Brain microvascular endothelial cell (primary cell): ENCODE measurements at regions not wholly inside any gene's neighbourhood (a gene's known extent, or its start where the extent isn't known, plus 50 kb on each side); places are given as distances from the start of the nearest gene placed in this dataset.

Source experiments
- DNase-seq: peaks from one replicate; pipeline ENCODE4 v3.0.0-alpha.2; 2020
- H3K27ac ChIP-seq: fragments of 250-450 bp; sonication (Bioruptor Pico); 2 replicates; pipeline ENCODE4 v1.5.1; 2020; ENCODE audit warnings: mild to moderate bottlenecking, moderate library complexity
- H3K27me3 ChIP-seq: fragments of 250-450 bp; sonication (Bioruptor Pico); replicated peaks from 2 replicates; pipeline ENCODE4 v1.5.1; 2020; ENCODE audit warnings: mild to moderate bottlenecking
- H3K36me3 ChIP-seq: fragments of 250-450 bp; sonication (Bioruptor Pico); replicated peaks from 2 replicates; pipeline ENCODE4 v1.5.1; 2020; ENCODE audit warnings: mild to moderate bottlenecking
- H3K4me3 ChIP-seq: 2 replicates; pipeline ENCODE4 v1.5.1; 2011; ENCODE audit warnings: low read depth, mild to moderate bottlenecking, control low read depth, low read length, moderate library complexity
- in situ Hi-C: cut with HindIII; loops from 2 replicates; pipeline ENCODE4 v1.10.0; 2017; ENCODE audit warnings: low sequenced_read_pairs, low pct_ligation_motif_present
- TF ChIP-seq, protein P1 (sequence below): IDR thresholded peaks from 2 replicates; pipeline ENCODE4 v1.5.1; 2011; ENCODE audit warnings: low read depth, mild to moderate bottlenecking, moderate library complexity, low read length, control low read depth, inconsistent platforms; ENCODE audit errors: missing control alignments

DNA sequence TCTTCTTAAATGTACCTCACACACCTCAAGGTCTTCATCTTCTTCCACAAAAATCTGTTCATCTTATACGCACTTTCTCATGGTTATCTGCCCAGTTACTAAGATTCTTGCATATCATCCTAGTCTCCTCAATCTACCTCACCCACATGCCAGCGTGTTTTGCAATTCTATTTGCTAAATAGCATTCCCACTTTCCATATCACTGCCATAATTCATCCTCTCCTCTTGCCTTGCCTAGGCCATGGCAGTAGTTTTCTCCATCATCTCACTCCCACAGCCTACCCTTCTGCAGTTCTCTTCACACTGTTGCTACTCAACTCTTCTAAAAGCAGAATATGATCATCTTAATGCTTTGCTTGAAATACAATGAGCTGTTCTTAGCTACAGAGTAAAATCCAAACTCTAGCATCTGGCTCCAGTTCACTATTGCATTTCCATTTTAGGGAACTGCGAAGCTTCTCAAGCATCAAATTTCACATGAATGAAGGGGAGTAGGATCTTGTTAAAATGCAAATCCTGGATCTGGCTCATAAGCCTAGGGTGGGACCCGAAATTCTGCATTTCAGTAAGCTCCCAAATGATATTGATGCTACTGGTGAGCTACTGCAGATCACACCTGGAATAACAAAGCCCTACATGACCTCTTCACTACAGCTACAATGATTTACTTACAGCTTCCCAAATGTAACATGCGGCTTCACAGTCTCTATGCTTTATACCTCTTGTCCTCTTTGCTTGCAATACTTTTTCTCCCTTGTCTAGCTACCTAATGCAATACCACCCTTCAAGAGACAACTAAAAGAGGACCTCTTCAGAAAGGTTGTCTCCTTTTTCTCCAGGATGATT is 293.9 kb downstream of the SATB2 start:
- in situ Hi-C loops = no loop called here
- TF ChIP-seq, protein P1, sequence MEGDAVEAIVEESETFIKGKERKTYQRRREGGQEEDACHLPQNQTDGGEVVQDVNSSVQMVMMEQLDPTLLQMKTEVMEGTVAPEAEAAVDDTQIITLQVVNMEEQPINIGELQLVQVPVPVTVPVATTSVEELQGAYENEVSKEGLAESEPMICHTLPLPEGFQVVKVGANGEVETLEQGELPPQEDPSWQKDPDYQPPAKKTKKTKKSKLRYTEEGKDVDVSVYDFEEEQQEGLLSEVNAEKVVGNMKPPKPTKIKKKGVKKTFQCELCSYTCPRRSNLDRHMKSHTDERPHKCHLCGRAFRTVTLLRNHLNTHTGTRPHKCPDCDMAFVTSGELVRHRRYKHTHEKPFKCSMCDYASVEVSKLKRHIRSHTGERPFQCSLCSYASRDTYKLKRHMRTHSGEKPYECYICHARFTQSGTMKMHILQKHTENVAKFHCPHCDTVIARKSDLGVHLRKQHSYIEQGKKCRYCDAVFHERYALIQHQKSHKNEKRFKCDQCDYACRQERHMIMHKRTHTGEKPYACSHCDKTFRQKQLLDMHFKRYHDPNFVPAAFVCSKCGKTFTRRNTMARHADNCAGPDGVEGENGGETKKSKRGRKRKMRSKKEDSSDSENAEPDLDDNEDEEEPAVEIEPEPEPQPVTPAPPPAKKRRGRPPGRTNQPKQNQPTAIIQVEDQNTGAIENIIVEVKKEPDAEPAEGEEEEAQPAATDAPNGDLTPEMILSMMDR = no peak
- Histone ChIP-seq H3K27ac (no peak overlapping the region), H3K27me3 (no peaks in the 10 kb centered on the region), H3K36me3 (no peaks in the 10 kb centered on the region), H3K4me3 (no peak overlapping the region)
- no peak for DNase-seq

DNA sequence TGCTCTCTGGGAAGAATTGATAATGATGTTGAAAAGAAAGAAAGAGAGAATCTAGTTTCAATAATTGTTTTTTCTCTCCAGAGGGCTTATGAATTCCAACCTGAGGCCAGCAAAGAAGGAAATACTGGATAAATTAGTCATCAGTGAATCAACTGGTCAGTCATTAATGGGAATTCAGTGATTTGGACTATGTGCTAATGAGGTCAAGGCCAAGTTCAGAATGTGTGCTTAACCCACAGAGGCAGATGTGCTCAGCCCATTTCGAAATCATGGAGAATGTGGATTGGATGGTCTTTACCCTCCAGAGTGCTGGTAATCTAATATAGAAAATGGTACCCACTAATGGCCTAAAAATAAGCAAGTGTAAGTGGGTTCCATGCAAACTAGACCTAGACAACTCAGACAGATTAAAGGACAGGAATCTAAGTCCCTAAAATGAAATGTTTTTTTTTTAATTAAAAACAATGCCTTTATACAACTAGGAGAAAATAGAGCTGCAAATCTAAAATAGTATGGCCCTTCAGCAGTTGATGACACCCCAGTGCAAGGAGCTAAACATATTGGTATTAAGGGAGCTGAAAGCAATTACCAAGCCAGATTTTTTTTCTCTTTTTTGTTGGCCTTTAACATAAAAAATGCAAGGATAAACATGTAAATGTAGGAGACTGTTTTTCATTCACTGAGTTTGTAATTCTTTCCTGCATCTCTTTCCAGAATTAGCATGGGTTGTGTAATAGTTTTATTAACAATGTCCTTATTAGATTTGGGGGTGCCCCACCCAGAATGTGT is 296.9 kb downstream of the SATB2 start:
- H3K27ac ChIP-seq = no peak overlapping the region
- H3K4me3 ChIP-seq = no peak overlapping the region
- H3K36me3 ChIP-seq = no peaks in the 10 kb centered on the region
- TF ChIP-seq, protein P1 = no peak
- in situ Hi-C loops = no loop called here
- no peaks in the 10 kb centered on the region for H3K27me3 ChIP-seq
- DNase-seq = peak; percentile 24

DNA sequence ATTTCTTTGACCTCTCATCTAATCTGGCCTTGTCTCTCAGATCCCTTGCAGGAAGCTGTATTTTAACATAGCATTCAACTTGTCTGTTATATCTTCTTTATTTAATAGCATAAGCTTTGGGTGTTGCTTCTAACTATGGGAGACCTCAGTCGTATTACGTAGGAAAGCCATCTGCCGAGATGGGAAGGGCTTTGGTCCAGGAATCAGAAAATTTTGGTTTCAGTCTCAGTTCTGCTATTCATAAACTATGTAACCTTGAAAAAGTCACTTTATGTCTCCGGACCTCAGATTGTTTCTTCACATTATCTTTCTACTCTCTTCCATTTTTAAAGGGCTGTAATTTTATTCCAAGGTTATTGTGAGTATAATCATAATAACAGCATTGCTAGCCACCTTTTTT is 297.7 kb downstream of the SATB2 start:
- H3K27ac ChIP-seq = no peak overlapping the region
- H3K4me3 ChIP-seq = no peak overlapping the region
- in situ Hi-C loops = no loop called here
- DNase-seq = no peak
- H3K27me3 ChIP-seq = no peaks in the 10 kb centered on the region
- H3K36me3 ChIP-seq = no peaks in the 10 kb centered on the region
- TF ChIP-seq, protein P1 = no peak

DNA sequence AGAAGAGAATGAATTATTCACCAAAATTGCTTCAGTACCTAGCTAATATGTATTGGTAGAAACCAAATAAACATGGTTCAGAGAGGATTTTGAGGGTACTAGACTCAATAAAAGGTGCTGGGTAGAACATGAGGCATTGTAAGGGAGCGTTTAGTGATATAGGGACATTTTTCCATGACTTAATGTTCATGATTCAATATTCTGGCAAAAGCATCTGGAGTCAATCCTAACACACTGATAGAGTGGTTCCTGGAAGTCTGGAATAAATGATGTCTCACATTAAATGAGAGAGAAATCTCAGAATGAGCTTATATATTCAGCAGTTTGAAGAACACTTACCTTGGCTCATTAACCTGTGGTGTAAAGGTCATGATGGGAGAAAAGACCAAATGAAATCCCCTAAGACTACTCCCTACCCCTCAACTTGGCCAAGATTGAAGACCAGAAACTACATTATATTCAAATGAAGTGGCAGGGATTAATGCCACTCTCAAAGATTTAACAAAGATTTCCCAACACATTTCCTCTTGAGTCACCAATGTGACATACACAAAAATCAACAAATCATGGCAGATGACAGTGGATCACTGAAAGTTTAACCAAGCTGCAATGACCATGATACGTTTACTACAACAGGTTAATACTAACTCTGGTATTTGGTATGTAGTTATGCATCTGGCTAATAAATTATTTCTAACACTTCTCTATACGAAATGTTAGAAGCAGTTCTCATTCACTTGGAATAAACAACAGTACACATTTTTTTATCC is 309.5 kb downstream of the SATB2 start:
- H3K27me3 ChIP-seq = no peaks in the 10 kb centered on the region
- no peak overlapping the region for H3K4me3 ChIP-seq
- H3K27ac ChIP-seq = no peak overlapping the region
- TF ChIP-seq, protein P1 = no peak
- in situ Hi-C loops = no loop called here
- DNase-seq = no peak
- H3K36me3 ChIP-seq = no peaks in the 10 kb centered on the region

DNA sequence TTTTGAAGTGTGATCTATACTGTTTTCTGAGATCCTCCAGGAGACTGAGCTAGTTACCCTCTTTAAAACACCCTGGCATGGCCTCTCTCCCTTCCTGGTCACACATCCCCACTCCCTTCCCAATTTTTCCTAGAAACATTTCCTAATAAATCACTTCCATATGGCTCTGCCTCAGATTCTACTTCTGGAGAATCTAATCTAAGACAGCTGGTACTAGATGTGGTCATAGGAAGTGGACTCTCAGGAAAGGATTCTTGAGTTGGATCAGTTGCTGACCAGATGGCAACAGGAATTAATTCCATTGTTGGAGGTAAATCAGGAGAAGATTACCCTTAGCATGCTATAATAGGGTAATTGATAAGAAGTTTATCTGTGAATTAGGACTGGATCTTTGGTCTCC is 310.5 kb downstream of the SATB2 start:
- H3K36me3 ChIP-seq = no peaks in the 10 kb centered on the region
- no peaks in the 10 kb centered on the region for H3K27me3 ChIP-seq
- in situ Hi-C loops = no loop called here
- TF ChIP-seq, protein P1 = no peak
- no peak overlapping the region for H3K27ac ChIP-seq
- no peak for DNase-seq
- H3K4me3 ChIP-seq = no peak overlapping the region
